Fibroblast of the aortic adventitia (primary cell): ENCODE measurements at regions not wholly inside any gene's neighbourhood (a gene's known extent, or its start where the extent isn't known, plus 50 kb on each side); places are given as distances from the start of the nearest gene placed in this dataset.
A peak's percentile ranks its signal among the peaks of the same experiment; 100 is the strongest.

Experiments used
- DNase-seq: peaks from one replicate; pipeline ENCODE4 v3.0.0-alpha.2; 2010; ENCODE audit warnings: low read depth
- H3K4me3 ChIP-seq: 2 replicates; pipeline ENCODE4 v1.5.1; 2011; ENCODE audit warnings: low read depth, mild to moderate bottlenecking, control low read depth, low read length, moderate library complexity
- CTCF ChIP-seq: IDR thresholded peaks from 2 replicates; pipeline ENCODE4 v1.5.1; 2011; ENCODE audit warnings: mild to moderate bottlenecking, low read length, control low read depth, inconsistent platforms; ENCODE audit not compliant: insufficient read depth

- peak; percentile 76 for DNase-seq
These were observed 399.9 kb upstream of the RGS6 start for GRCh38 chr14:71532344-71532743.

GRCh38 chr14:71532790-71533189 lies 399.4 kb upstream of the RGS6 start:
- DNase-seq, result no peak
- H3K4me3 ChIP-seq, result no peak overlapping the region
- TF ChIP-seq CTCF, result no peak

More at GRCh38 chr14:71532344-71532743, 399.9 kb upstream of the RGS6 start:
- no peak overlapping the region for H3K4me3 ChIP-seq
- TF ChIP-seq CTCF, result no peak

- no peak for TF ChIP-seq CTCF
- no peak overlapping the region for H3K4me3 ChIP-seq
- peak; percentile 58 for DNase-seq
These were observed 398.8 kb upstream of the RGS6 start for GRCh38 chr14:71533390-71533789.

GRCh38 chr14:71533800-71534199 lies 398.4 kb upstream of the RGS6 start:
- no peak for TF ChIP-seq CTCF
- no peak for DNase-seq
- no peak overlapping the region for H3K4me3 ChIP-seq

GRCh38 chr14:71534506-71534905 lies 397.7 kb upstream of the RGS6 start:
- no peak for TF ChIP-seq CTCF
- DNase-seq, result no peak
- no peak overlapping the region for H3K4me3 ChIP-seq

GRCh38 chr14:71536015-71536740 lies 396.1 kb upstream of the RGS6 start:
- no peak for TF ChIP-seq CTCF
- DNase-seq, result peak; percentile 29
- no peak overlapping the region for H3K4me3 ChIP-seq
